Aorta (tissue), 5 donors: ENCODE measurements at regions not wholly inside any gene's neighbourhood (a gene's known extent, or its start where the extent isn't known, plus 50 kb on each side); places are given as distances from the start of the nearest gene placed in this dataset.
"Not testable (repeated sequence)": the region's sequence is repeated elsewhere in the genome, so short reads cannot be mapped to it uniquely, and the experiment has no call there.

ENCODE experiments used
- ATAC-seq: fragments of 200-7000 bp; cut with Tn5 transposase; one replicate; pipeline ENCODE4 v1.9.1; 2022; ENCODE audit warnings: moderate library complexity; ENCODE audit not compliant: low FRiP score
- DNase-seq, 2 donors: peaks; one replicate each; pipeline ENCODE4 v3.0.0-alpha.2; 2020
- H3K27ac ChIP-seq, 2 donors: one replicate each; pipeline ENCODE4 v1.5.1; 2013; ENCODE audit warnings: low read length in 2 of 2, mild to moderate bottlenecking in 2 of 2, moderate library complexity in 2 of 2, control low read depth in 1 of 2, inconsistent platforms in 1 of 2, low read depth in 1 of 2
- H3K27me3 ChIP-seq, 2 donors: one replicate each; pipeline ENCODE4 v1.6.1; 2013; ENCODE audit warnings: control low read depth in 1 of 2, low read length in 1 of 2, mild to moderate bottlenecking in 1 of 2, moderate library complexity in 1 of 2; ENCODE audit not compliant: insufficient read depth in 2 of 2, control insufficient read depth in 1 of 2
- H3K36me3 ChIP-seq, 2 donors: one replicate each; pipeline ENCODE4 v1.6.1; 2013; ENCODE audit warnings: control low read depth in 1 of 2, low read length in 1 of 2, mild to moderate bottlenecking in 1 of 2; ENCODE audit not compliant: insufficient read depth in 2 of 2, control insufficient read depth in 1 of 2
- H3K4me1 ChIP-seq, 2 donors: one replicate each; pipeline ENCODE4 v1.6.1; 2013; ENCODE audit warnings: low read length in 2 of 2, control low read depth in 1 of 2, mild to moderate bottlenecking in 1 of 2, moderate library complexity in 1 of 2; ENCODE audit not compliant: insufficient read depth in 2 of 2, control insufficient read depth in 1 of 2
- H3K4me3 ChIP-seq, 2 donors: one replicate each; pipeline ENCODE4 v1.5.1; 2013; ENCODE audit warnings: low read length in 2 of 2, control low read depth in 1 of 2, mild to moderate bottlenecking in 1 of 2
- H3K9me3 ChIP-seq: one replicate; pipeline ENCODE4 v1.6.1; 2013; ENCODE audit warnings: mild to moderate bottlenecking, low read length; ENCODE audit not compliant: control insufficient read depth
- WGBS, 2 donors: extraction: QIAGEN DNeasy Blood & Tissue Kit; methylation state at CpG; one replicate each; pipeline ENCODE4 v1.1.7; 2013; 5-methylcytosine and 5-hydroxymethylcytosine counted together
- intact Hi-C, 2 donors: fragments of 100-400 bp; cut with DNase I; formaldehyde crosslinking; loops; one replicate each; pipeline versions ENCODE4 v1.14.2 to v1.15.0; 2022
- donor health status: healthy with polysubstance abuse.
- donor health status: Bipolar disorder and iron deficiency.
- donor health status: DM: no; HTN: no; CAD: no.
- donor health status: DM: no; HTN: no; CAD: no.
- donor health status: DM: yes; HTN: yes; CAD: no.

GRCh38 chr20:25984933-25985332, 288.3 kb upstream of the ZNF337 start:
- WGBS, 2 donors = 48 to 64% methylated on average over 26 to 27 of the region's 27 CpGs
- H3K9me3 ChIP-seq = no peaks in the 10 kb centered on the region
- intact Hi-C loops = no loop called here

GRCh38 chr20:25982701-25983100, 286.0 kb upstream of the ZNF337 start:
- intact Hi-C loops = not testable (repeated sequence)

More at GRCh38 chr20:25984933-25985332, 288.3 kb upstream of the ZNF337 start:
- peak; percentile 88 for ATAC-seq
- no peaks in the 10 kb centered on the region for H3K4me1 ChIP-seq
- no peak overlapping the region for H3K27ac ChIP-seq
- H3K36me3 ChIP-seq = no peaks in the 10 kb centered on the region
- H3K4me3 ChIP-seq = no peak overlapping the region
- DNase-seq = peak; percentile 80 to 92
- H3K27me3 ChIP-seq = no peaks in the 10 kb centered on the region

DNA sequence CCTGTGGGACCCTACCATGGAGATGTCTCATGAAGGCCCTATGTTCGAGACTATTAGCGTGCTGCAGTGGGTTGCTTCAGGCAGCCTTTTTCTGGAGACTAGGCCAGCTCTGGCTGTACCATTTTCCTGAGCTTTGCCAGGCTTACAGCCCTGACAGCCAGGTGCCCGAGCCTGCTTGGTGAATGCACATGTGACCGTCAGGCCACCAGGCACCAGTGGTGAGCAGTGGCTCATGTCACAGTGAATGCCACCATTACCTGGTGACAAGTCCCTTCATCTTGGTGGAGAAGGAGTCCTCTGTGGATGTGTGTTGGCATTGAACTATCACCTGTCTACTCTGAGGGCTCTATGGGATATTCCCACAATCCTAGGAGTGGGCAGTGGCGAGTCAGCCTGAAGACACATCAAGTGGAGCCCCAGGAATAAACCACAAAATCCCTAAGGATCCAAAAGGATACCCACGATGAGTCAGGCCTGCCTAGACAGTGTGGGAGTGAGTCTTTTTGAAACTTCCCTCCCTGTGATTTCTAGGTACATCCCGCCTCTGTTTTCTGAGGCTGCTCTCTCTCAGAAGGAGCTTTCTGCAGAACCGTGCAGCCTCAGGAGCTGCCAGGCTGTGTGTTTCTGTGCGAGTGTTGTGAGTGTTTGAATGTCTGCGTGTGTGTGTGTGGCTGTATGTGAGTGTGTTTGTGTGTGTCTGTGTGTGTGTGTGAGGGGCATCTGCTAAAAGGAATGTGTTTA, 282.0 kb upstream of the ZNF337 start:
- H3K4me3 ChIP-seq, intact Hi-C loops, H3K4me1 ChIP-seq, H3K9me3 ChIP-seq, ATAC-seq, H3K27ac ChIP-seq, H3K36me3 ChIP-seq, H3K27me3 ChIP-seq, DNase-seq: not testable (repeated sequence)
- WGBS, 2 donors = 85 to 93% methylated on average over 10 of the region's 10 CpGs

More at GRCh38 chr20:25982701-25983100, 286.0 kb upstream of the ZNF337 start:
- DNase-seq, H3K36me3 ChIP-seq, H3K4me3 ChIP-seq, H3K27ac ChIP-seq, ATAC-seq, H3K4me1 ChIP-seq, H3K27me3 ChIP-seq, H3K9me3 ChIP-seq: not testable (repeated sequence)

- ATAC-seq, H3K36me3 ChIP-seq, H3K4me1 ChIP-seq, H3K27ac ChIP-seq, intact Hi-C loops, H3K27me3 ChIP-seq, H3K9me3 ChIP-seq, H3K4me3 ChIP-seq, DNase-seq: not testable (repeated sequence)
- 70 to 77% methylated on average over 3 of the region's 3 CpGs for WGBS, 2 donors
Observed at GRCh38 chr20:25975816-25976215, 279.2 kb upstream of the ZNF337 start.

DNA sequence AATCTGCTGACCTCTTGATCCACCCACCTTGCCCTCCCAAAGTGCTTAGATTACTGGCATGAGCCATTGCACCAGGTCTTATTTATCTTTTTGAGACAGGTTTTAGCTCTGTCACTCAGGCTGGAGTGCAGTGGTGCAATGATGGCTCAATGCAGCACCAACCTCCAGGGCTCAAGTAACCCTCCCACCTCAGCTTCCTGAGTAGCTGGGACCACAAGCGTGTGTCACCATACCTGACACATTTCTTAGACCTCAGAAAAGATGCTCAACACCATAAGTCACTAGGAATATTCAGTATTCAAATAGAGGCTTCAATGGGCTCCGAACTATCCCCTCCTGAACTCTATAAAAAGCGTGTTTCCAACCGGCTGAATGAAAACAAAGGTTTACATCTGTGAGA, 268.6 kb upstream of the ZNF337 start:
- intact Hi-C loops, H3K4me3 ChIP-seq, H3K27ac ChIP-seq, H3K4me1 ChIP-seq, ATAC-seq, DNase-seq, H3K27me3 ChIP-seq, H3K36me3 ChIP-seq, H3K9me3 ChIP-seq: not testable (repeated sequence)
- 84 to 88% methylated on average over 4 of the region's 4 CpGs for WGBS, 2 donors

DNA sequence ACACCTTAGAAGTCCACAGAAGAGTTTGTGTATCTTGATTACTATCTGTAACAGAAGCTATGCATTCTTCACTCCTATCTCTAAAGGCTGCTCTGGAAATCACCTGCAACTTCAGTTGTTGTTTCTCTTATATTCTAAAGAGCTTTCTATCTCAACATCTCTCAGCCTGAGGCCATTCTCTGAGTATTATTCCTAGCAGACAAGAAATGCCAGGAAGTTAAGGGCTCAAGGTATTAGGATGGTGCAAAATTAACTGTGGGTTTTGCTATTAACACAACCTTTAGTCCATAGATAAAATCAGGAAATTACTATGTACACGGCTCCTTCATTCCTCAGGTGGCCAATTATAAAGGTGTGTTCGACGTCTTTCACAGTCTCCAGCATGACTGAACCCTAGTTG, 257.2 kb upstream of the ZNF337 start:
- H3K4me3 ChIP-seq, H3K4me1 ChIP-seq, H3K36me3 ChIP-seq, DNase-seq, H3K27me3 ChIP-seq, intact Hi-C loops, H3K9me3 ChIP-seq, ATAC-seq, H3K27ac ChIP-seq: not testable (repeated sequence)
- whole genome bisulfite sequencing, 2 donors = 75 to 84% methylated on average over 3 of the region's 3 CpGs

GRCh38 chr20:25935230-25935629, 238.6 kb upstream of the ZNF337 start:
- H3K27ac ChIP-seq, DNase-seq, H3K27me3 ChIP-seq, ATAC-seq, H3K36me3 ChIP-seq, intact Hi-C loops, H3K9me3 ChIP-seq, H3K4me3 ChIP-seq, H3K4me1 ChIP-seq: not testable (repeated sequence)
- 84 to 94% methylated on average over 1 of the region's 2 CpGs for WGBS, 2 donors

- ATAC-seq, DNase-seq, H3K4me1 ChIP-seq, H3K9me3 ChIP-seq, H3K27me3 ChIP-seq, H3K27ac ChIP-seq, H3K36me3 ChIP-seq, intact Hi-C loops, H3K4me3 ChIP-seq: not testable (repeated sequence)
- WGBS, 2 donors = 60 to 62% methylated on average over 5 of the region's 5 CpGs
Observed at GRCh38 chr20:25932806-25933205, 236.2 kb upstream of the ZNF337 start.

DNA sequence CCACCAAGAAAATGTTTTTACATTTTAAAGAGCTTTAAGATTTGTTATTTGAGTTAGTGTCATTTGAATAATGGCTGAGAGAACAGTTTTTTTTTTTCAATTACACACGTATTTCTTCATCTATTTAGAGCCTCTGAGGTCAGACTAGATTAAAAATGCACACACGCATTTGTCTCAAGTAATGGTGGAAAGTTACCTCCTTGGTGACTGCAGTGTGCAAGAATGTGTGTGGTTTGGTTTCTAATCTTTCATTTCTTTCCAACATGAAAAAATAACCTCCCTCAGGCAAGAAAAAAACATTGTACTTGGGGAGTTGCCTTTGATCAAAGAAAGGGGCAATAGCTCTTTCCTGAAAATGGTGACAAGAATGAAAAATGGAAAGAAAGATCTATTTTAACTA, 235.5 kb upstream of the ZNF337 start:
- ATAC-seq, intact Hi-C loops, H3K27me3 ChIP-seq, DNase-seq, H3K4me1 ChIP-seq, H3K36me3 ChIP-seq, H3K27ac ChIP-seq, H3K9me3 ChIP-seq, H3K4me3 ChIP-seq: not testable (repeated sequence)
- WGBS, 2 donors = 5 to 10% methylated on average over 2 of the region's 2 CpGs
